ENCODE measurements at regions not wholly inside any gene's neighbourhood (a gene's known extent, or its start where the extent isn't known, plus 50 kb on each side); places are given as distances from the start of the nearest gene placed in this dataset.

DNA sequence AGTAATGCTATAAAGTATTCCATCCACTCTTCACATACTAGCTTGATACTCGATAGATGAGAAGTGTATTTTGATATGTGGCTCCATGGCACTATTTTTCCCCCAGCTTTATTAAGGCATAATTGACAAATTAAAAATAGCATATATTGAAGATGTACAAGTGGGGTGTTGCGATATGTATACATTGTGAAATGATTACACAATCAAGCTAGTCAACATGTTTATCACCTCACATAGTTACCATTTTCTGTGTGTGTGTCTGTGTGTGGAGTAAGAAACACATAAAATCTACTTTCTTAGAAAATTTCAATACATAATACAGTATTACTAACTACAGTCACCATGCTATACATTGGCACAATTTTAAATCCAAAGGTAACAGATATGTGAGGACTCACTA is 82.5 kb upstream of the MYT1L start:
- H3K27ac ChIP-seq = no peak overlapping the region
- no peak for DNase-seq
- 92 to 94% methylated on average over 2 of the region's 2 CpGs for WGBS, 2 donors
- no peaks in the 10 kb centered on the region for H3K9me3 ChIP-seq
- no peaks in the 10 kb centered on the region for H3K4me1 ChIP-seq
- H3K4me3 ChIP-seq (replicated peaks in 1 of 3) = no peak overlapping the region
- H3K27me3 ChIP-seq = no peaks in the 10 kb centered on the region
- no peaks in the 10 kb centered on the region for H3K36me3 ChIP-seq
- no peak for TF ChIP-seq POLR2A (IDR thresholded peaks at IDR 0.05)
- no peak for TF ChIP-seq CTCF (IDR thresholded peaks at IDR 0.05)
- intact Hi-C loops (cut with DNase I) = no loop called here

DNA sequence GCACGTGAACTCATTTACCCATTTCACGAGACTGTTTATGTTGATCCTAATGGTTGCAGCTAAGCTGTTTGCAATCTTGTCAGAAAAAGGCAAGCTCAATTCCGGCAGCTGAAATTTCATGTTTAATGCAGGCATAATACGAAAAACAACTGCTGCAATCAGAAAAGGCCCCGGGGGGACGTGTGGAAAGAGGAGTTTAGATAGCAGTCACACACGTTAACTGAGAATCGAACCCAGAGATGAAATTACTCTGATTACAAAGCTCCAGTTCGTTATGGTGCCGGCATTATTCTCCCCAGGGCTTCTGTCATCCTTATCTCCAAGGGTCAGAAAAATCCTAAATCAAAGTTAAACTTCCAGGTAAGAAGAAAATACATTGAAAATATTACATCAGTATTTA is 79.9 kb upstream of the MYT1L start:
- DNase-seq = no peak
- H3K4me1 ChIP-seq = no peaks in the 10 kb centered on the region
- intact Hi-C loops (cut with DNase I) = no loop called here
- no peaks in the 10 kb centered on the region for H3K36me3 ChIP-seq
- 79 to 83% methylated on average over 10 of the region's 10 CpGs for WGBS, 2 donors
- no peaks in the 10 kb centered on the region for H3K9me3 ChIP-seq
- H3K4me3 ChIP-seq (replicated peaks in 1 of 3) = no peak overlapping the region
- no peaks in the 10 kb centered on the region for H3K27me3 ChIP-seq
- TF ChIP-seq POLR2A (IDR thresholded peaks at IDR 0.05) (no peak), CTCF (IDR thresholded peaks at IDR 0.05) (no peak)
- no peak overlapping the region for H3K27ac ChIP-seq

DNA sequence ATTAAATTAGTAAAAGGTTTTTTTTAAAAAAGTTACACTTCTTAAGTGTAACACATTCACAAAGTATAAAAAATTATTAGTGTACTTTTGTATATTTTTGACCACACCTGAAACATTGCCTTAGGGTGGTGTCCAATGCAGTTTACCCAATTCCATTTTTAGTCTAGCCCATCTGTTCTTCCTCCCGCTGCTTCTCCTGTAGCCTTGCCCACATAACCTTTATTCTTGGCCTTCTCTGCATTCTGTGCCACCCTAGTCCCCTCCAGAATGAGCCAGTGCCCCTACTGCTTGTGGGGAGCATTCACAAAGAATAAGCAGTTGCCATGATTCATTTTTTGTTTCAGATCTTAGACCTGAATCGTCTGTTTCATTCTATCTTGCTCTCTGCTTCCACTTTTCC is 78.4 kb upstream of the MYT1L start:
- no peak for DNase-seq
- H3K9me3 ChIP-seq = no peaks in the 10 kb centered on the region
- no peaks in the 10 kb centered on the region for H3K4me1 ChIP-seq
- H3K27ac ChIP-seq = no peak overlapping the region
- intact Hi-C loops (cut with DNase I) = no loop called here
- WGBS, 2 donors = 81 to 88% methylated on average over 2 of the region's 2 CpGs
- no peaks in the 10 kb centered on the region for H3K27me3 ChIP-seq
- no peak overlapping the region for H3K4me3 ChIP-seq (replicated peaks in 1 of 3)
- TF ChIP-seq POLR2A (IDR thresholded peaks at IDR 0.05) (no peak), CTCF (IDR thresholded peaks at IDR 0.05) (no peak)
- H3K36me3 ChIP-seq = no peaks in the 10 kb centered on the region

- intact Hi-C loops (cut with DNase I) = no loop called here
- no peak for DNase-seq
- Histone ChIP-seq H3K36me3 (no peaks in the 10 kb centered on the region), H3K4me1 (no peaks in the 10 kb centered on the region), H3K27me3 (no peaks in the 10 kb centered on the region), H3K9me3 (no peaks in the 10 kb centered on the region), H3K4me3 (replicated peaks in 1 of 3) (no peak overlapping the region), H3K27ac (no peak overlapping the region)
- WGBS, 2 donors = 76 to 79% methylated on average over 1 of the region's 1 CpG
- TF ChIP-seq CTCF (IDR thresholded peaks at IDR 0.05) (no peak), POLR2A (IDR thresholded peaks at IDR 0.05) (no peak)
These were observed 74.7 kb upstream of the MYT1L start for GRCh38 chr2:2405780-2406179.

DNA sequence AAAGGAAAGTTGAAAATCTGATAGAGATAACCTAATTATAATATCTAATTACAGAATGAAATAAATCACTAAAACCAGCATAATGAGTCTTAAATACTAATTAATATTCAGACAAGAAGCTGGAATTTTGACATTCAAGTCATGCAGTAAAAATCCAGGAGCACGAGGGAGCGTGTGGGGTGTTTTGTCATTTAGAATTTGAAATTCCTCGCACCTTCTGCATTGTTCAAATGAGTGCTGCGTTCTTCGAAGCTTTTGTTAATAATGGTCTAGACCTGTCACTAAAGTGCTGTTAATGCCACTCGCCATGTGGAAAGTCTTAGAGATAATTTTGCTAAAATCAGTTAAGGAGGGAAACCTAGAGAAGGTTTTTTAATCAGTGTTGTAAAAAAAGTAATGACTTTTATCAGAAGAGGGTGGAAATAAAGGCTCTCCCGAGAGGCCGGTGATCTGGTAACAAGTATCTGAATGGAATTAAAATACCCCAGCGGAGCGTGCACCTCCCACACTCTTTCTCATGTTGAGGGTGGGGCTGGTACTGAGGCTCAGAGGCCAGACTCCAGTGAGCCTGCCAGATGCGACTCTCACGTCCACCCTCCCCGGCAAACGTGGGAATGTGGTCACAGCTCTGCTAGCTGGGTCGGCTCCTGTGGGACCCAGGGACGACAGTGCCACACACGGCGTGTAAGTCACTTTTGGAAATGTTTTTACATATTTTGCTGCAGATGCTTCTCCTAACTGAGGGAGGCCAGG is 69.4 kb upstream of the MYT1L start:
- Histone ChIP-seq H3K4me3 (replicated peaks in 1 of 3) (no peak overlapping the region), H3K9me3 (no peaks in the 10 kb centered on the region), H3K4me1 (no peaks in the 10 kb centered on the region), H3K27ac (no peak overlapping the region), H3K27me3 (no peaks in the 10 kb centered on the region), H3K36me3 (no peaks in the 10 kb centered on the region)
- 86 to 91% methylated on average over 18 of the region's 18 CpGs for WGBS, 2 donors
- intact Hi-C loops (cut with DNase I) = no loop called here
- DNase-seq = no peak
- no peak for TF ChIP-seq CTCF (IDR thresholded peaks at IDR 0.05)
- no peak for TF ChIP-seq POLR2A (IDR thresholded peaks at IDR 0.05)

Data from thyroid gland (tissue), 4 donors.